Testis (tissue), 2 donors: ENCODE measurements at regions not wholly inside any gene's neighbourhood (a gene's known extent, or its start where the extent isn't known, plus 50 kb on each side); places are given as distances from the start of the nearest gene placed in this dataset.

ENCODE experiments used
- DNase-seq: peaks from one replicate; pipeline ENCODE4 v3.0.0-alpha.2; 2019
- H3K27ac ChIP-seq, 2 donors: fragments of 200-600 bp; sonication (generic); one replicate each; pipeline ENCODE4 v1.5.1; 2019
- H3K27me3 ChIP-seq: fragments of 200-600 bp; sonication (generic); one replicate; pipeline ENCODE4 v1.5.1; 2019
- H3K36me3 ChIP-seq: fragments of 200-600 bp; sonication (generic); one replicate; pipeline ENCODE4 v1.5.1; 2017; ENCODE audit warnings: low read depth; ENCODE audit errors: missing control alignments
- H3K4me1 ChIP-seq: fragments of 200-600 bp; sonication (generic); one replicate; pipeline ENCODE4 v1.5.1; 2019
- H3K4me3 ChIP-seq, 2 donors: fragments of 200-600 bp; sonication (generic); one replicate each; pipeline ENCODE4 v1.5.1; 2017 to 2019
- H3K9me3 ChIP-seq: fragments of 200-600 bp; sonication (generic); one replicate; pipeline ENCODE4 v1.5.1; 2017
- POLR2A ChIP-seq: fragments of 450-650 bp; IDR thresholded peaks from one replicate; pipeline ENCODE4 v1.6.1; 2017; ENCODE audit warnings: antibody characterized with exemption, mild to moderate bottlenecking, moderate library complexity
- WGBS, 2 donors: methylation state at CpG; one replicate each; pipeline ENCODE4 v1.1.5; 2018; 5-methylcytosine and 5-hydroxymethylcytosine counted together
- intact Hi-C: fragments of 100-400 bp; cut with DNase I; formaldehyde crosslinking; loops from one replicate; pipeline ENCODE4 v1.15.1; 2023; ENCODE audit warnings: low total_unique reads
- TF ChIP-seq, protein P1 (sequence below), 3 experiments: fragments of 450-650 bp in 2 of 3; fragments of 200-600 bp in 1 of 3; sonication (generic) in 1 of 3; IDR thresholded peaks; one replicate each; pipeline ENCODE4 v1.5.1; 2016 to 2019; ENCODE audit warnings: antibody characterized with exemption in 3 of 3, mild to moderate bottlenecking in 2 of 3, moderate library complexity in 1 of 3

DNA sequence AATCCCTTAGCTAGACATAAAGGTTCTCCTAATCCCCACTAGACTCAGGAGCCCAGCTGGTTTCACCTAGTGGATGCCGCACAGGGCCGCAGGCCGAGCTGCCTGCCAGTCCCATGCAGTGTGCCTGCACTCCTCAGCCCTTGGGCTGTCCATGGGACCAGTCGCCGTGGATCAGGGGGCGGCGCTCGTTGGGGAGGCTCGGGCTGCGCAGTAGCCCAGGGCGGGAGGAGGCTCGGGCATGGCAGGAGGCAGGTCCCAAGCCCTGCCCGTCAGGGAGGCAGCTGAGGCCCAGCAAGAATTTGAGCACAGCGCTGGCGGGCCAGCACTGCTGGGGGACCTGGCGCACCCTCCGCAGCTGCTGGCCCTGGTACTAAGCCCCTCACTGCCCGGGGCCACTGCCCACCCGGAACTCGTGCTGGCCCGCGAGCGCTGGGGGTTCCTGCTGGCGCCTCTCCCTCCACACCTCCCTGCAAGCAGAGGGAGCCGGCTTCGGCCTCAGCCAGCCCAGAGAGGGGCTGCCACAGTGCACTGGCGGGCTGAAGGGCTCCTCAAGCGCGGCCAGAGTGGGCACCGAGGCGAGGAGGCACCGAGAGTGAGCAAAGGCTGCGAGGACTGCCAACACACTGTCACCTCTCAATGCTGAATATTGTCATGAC, 307.8 kb downstream of the C6orf118 start:
- H3K27ac ChIP-seq: no peak overlapping the region
- no peaks in the 10 kb centered on the region for H3K4me1 ChIP-seq
- H3K36me3 ChIP-seq: no peaks in the 10 kb centered on the region
- intact Hi-C loops: no loop called here
- DNase-seq: no peak
- 74 to 85% methylated on average over 22 to 33 of the region's 33 CpGs for WGBS, 2 donors
- H3K27me3 ChIP-seq: no peaks in the 10 kb centered on the region
- peak overlapping the region; percentile 15 to 31 for H3K4me3 ChIP-seq
- TF ChIP-seq, protein P1, sequence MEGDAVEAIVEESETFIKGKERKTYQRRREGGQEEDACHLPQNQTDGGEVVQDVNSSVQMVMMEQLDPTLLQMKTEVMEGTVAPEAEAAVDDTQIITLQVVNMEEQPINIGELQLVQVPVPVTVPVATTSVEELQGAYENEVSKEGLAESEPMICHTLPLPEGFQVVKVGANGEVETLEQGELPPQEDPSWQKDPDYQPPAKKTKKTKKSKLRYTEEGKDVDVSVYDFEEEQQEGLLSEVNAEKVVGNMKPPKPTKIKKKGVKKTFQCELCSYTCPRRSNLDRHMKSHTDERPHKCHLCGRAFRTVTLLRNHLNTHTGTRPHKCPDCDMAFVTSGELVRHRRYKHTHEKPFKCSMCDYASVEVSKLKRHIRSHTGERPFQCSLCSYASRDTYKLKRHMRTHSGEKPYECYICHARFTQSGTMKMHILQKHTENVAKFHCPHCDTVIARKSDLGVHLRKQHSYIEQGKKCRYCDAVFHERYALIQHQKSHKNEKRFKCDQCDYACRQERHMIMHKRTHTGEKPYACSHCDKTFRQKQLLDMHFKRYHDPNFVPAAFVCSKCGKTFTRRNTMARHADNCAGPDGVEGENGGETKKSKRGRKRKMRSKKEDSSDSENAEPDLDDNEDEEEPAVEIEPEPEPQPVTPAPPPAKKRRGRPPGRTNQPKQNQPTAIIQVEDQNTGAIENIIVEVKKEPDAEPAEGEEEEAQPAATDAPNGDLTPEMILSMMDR (IDR thresholded peaks at IDR 0.05): no peak
- H3K9me3 ChIP-seq: no peaks in the 10 kb centered on the region

DNA sequence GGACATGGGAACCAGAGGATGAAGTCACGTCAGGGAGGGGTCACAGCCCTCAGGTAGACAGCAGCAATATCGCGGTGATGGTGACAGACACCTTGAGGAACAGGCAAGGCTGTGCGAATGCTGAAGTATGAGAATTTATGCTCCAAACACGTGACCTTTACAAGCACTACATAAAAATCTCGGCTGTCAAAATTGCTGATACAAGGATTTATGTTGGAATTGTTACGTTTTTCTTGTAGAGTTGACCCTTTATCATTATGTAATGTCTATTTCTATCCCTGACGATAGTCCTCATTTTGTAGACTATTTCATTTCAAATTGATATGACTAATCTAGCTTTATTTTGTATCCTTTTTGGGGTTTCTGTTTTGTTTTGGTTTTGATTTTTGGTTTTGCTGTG, 311.1 kb downstream of the C6orf118 start:
- no peaks in the 10 kb centered on the region for H3K9me3 ChIP-seq
- intact Hi-C loops: no loop called here
- H3K36me3 ChIP-seq: no peaks in the 10 kb centered on the region
- TF ChIP-seq, protein P1 (IDR thresholded peaks at IDR 0.05): no peak
- no peak for TF ChIP-seq POLR2A
- 56 to 62% methylated on average over 8 of the region's 8 CpGs for WGBS, 2 donors
- H3K4me3 ChIP-seq: no peak overlapping the region
- no peaks in the 10 kb centered on the region for H3K4me1 ChIP-seq
- H3K27ac ChIP-seq: no peak overlapping the region
- no peaks in the 10 kb centered on the region for H3K27me3 ChIP-seq
- DNase-seq: no peak

DNA sequence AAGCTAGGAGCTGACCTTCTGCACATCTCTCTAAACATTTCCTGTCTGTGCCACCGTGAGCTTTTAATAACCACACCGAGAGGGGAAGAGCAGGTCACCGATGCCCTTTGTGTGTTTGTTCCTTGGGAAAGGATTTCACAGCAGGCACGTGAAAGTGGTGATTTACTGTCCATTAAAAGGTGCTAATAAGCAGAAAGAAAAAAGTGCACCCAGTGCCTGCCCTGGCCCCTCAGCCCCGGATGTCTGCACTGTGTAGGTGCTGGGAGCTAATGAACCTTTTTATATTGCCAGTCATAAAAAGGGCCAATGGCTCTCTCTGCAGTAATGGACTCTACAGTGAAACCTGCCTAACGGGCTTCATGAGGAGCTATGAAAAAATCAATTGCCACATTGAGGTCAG, 312.6 kb downstream of the C6orf118 start:
- no peaks in the 10 kb centered on the region for H3K4me1 ChIP-seq
- intact Hi-C loops: no loop called here
- no peaks in the 10 kb centered on the region for H3K27me3 ChIP-seq
- no peak for TF ChIP-seq POLR2A
- TF ChIP-seq, protein P1 (IDR thresholded peaks at IDR 0.05): no peak
- no peak for DNase-seq
- H3K4me3 ChIP-seq: no peak overlapping the region
- no peaks in the 10 kb centered on the region for H3K9me3 ChIP-seq
- no peak overlapping the region for H3K27ac ChIP-seq
- WGBS, 2 donors: 31 to 44% methylated on average over 6 of the region's 6 CpGs
- H3K36me3 ChIP-seq: no peaks in the 10 kb centered on the region

DNA sequence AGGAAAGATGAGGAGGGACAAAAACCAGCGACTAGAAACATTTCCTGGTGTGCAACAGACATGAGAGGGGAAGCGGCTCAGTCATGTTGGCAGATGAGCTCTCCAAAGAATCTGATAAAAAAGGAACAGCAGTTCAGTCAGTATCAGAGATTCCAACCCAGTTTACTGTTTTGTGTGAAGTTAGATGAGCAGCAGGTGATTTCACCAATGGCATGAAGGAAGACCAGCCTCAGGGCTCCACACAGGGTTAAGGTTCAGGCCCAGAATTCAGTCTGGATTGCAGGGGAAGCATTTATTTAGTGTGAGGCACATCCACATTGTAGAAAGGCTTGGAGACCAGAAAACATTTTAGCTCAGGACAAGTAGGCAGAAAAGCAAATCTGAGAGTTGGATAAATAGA, 317.8 kb downstream of the C6orf118 start:
- H3K27me3 ChIP-seq: no peaks in the 10 kb centered on the region
- H3K4me1 ChIP-seq: no peaks in the 10 kb centered on the region
- H3K9me3 ChIP-seq: no peaks in the 10 kb centered on the region
- intact Hi-C loops: no loop called here
- no peak overlapping the region for H3K27ac ChIP-seq
- H3K4me3 ChIP-seq: no peak overlapping the region
- TF ChIP-seq, protein P1 (IDR thresholded peaks at IDR 0.05): no peak
- TF ChIP-seq POLR2A: no peak
- no peaks in the 10 kb centered on the region for H3K36me3 ChIP-seq
- no peak for DNase-seq
- 88 to 93% methylated on average over 2 of the region's 2 CpGs for WGBS, 2 donors

DNA sequence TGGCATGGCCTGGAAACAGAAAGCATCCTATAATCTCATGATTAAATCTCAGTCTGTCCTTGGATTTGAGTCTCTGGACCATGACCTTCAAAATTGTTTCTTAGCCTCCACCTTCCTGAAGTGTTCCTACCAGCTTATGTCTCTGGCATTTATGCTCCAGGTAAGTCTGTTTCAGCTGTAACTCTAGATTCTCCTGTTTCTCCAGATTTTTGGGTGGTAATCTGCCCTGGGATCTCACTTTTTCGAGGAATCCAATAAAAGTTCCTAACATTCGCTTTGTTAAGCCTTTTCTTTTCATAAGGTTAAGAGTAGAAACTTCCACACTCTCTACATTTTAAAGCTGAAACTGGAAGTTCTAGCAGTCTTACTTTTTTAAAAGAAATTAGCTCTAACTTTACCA, 318.5 kb downstream of the C6orf118 start:
- no peak overlapping the region for H3K27ac ChIP-seq
- no peak for DNase-seq
- H3K36me3 ChIP-seq: no peaks in the 10 kb centered on the region
- no peaks in the 10 kb centered on the region for H3K9me3 ChIP-seq
- H3K27me3 ChIP-seq: no peaks in the 10 kb centered on the region
- intact Hi-C loops: no loop called here
- no peak for TF ChIP-seq POLR2A
- no peak overlapping the region for H3K4me3 ChIP-seq
- 77 to 98% methylated on average over 2 of the region's 2 CpGs for WGBS, 2 donors
- no peaks in the 10 kb centered on the region for H3K4me1 ChIP-seq
